Neutrophil (primary cell): ENCODE measurements at regions not wholly inside any gene's neighbourhood (a gene's known extent, or its start where the extent isn't known, plus 50 kb on each side); places are given as distances from the start of the nearest gene placed in this dataset.

Experiments
- H3K27ac ChIP-seq: fragments of 200-600 bp; sonication (generic); 2 replicates; pipeline ENCODE4 v1.5.1; 2016; ENCODE audit warnings: mild to moderate bottlenecking, moderate library complexity
- H3K27me3 ChIP-seq: fragments of 200-600 bp; sonication (generic); 2 replicates; pipeline ENCODE4 v1.6.0; 2016; ENCODE audit warnings: mild to moderate bottlenecking
- H3K36me3 ChIP-seq: fragments of 200-600 bp; sonication (generic); 2 replicates; pipeline ENCODE4 v1.5.1; 2017
- H3K4me1 ChIP-seq, 2 experiments: fragments of 200-600 bp in 1 of 2; sonication (generic) in 1 of 2; 1 replicate in 1 of 2; 2 replicates in 1 of 2; pipeline versions ENCODE4 v1.5.1 to v1.6.1; 2013 to 2016; ENCODE audit warnings: low read depth in 1 of 2, low read length in 1 of 2, mild to moderate bottlenecking in 1 of 2, moderate library complexity in 1 of 2; ENCODE audit not compliant: control insufficient read depth in 1 of 2, insufficient read depth in 1 of 2
- H3K4me3 ChIP-seq, 2 experiments: fragments of 200-600 bp in 1 of 2; sonication (generic) in 1 of 2; 1 replicate in 1 of 2; 2 replicates in 1 of 2; pipeline ENCODE4 v1.5.1; 2013 to 2016; ENCODE audit warnings: low read depth in 1 of 2, low read length in 1 of 2, mild to moderate bottlenecking in 1 of 2, moderate library complexity in 1 of 2
- H3K9me3 ChIP-seq: fragments of 200-600 bp; sonication (generic); 2 replicates; pipeline ENCODE4 v1.5.1; 2016
- TF ChIP-seq, protein P1 (sequence below): fragments of 200-600 bp; sonication (generic); IDR thresholded peaks from 2 replicates; pipeline ENCODE4 v1.5.1; 2016; ENCODE audit warnings: antibody characterized with exemption

DNA sequence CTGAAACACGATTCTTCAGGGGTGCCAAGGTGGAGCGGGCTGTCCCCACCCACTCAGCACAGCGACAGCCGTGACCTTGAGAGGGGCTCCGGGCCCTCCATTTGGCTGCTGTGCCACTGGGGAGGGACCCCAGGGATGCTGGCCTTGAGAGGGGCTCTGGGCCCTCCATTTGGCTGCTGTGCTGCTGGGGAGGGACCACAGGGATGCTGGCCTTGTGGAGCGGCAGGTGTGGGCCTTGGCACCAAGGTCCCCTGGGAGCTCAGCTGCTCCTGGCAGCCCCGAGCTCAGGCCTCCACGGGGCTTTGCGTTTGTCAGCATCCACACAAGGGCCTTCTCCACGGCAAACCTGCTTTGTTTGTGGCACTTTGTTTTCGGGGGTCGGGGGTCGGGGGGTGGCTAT is 137.6 kb upstream of the LPCAT1 start:
- Histone ChIP-seq H3K9me3 (no peaks in the 10 kb centered on the region), H3K27me3 (peaks cover 53% of the 10 kb centered on the region), H3K36me3 (no peaks in the 10 kb centered on the region), H3K4me3 (no peak overlapping the region), H3K4me1 (no peaks in the 10 kb centered on the region), H3K27ac (no peak overlapping the region)
- TF ChIP-seq, protein P1, sequence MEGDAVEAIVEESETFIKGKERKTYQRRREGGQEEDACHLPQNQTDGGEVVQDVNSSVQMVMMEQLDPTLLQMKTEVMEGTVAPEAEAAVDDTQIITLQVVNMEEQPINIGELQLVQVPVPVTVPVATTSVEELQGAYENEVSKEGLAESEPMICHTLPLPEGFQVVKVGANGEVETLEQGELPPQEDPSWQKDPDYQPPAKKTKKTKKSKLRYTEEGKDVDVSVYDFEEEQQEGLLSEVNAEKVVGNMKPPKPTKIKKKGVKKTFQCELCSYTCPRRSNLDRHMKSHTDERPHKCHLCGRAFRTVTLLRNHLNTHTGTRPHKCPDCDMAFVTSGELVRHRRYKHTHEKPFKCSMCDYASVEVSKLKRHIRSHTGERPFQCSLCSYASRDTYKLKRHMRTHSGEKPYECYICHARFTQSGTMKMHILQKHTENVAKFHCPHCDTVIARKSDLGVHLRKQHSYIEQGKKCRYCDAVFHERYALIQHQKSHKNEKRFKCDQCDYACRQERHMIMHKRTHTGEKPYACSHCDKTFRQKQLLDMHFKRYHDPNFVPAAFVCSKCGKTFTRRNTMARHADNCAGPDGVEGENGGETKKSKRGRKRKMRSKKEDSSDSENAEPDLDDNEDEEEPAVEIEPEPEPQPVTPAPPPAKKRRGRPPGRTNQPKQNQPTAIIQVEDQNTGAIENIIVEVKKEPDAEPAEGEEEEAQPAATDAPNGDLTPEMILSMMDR, result no peak

DNA sequence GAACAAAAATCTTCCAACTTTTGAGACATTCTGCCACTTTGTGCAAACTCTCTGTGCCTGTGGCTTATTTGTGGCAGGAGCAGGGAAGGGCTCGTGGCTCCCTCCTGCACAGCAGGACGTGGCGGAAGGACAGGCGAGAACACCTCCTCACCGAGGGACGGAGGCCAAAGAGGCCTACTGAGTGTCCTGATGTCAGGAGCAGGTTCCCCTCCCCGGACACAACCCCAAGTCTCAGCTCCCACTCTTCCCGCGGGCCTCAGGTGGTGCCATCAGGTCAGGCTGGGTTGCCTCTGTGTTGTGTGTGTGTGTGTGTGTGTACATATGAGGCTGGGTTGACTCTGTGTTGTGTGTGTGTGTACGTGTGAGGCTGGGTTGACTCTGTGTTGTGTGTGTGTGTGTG is 136.8 kb upstream of the LPCAT1 start:
- TF ChIP-seq, protein P1, result no peak
- H3K27ac ChIP-seq, result no peak overlapping the region

DNA sequence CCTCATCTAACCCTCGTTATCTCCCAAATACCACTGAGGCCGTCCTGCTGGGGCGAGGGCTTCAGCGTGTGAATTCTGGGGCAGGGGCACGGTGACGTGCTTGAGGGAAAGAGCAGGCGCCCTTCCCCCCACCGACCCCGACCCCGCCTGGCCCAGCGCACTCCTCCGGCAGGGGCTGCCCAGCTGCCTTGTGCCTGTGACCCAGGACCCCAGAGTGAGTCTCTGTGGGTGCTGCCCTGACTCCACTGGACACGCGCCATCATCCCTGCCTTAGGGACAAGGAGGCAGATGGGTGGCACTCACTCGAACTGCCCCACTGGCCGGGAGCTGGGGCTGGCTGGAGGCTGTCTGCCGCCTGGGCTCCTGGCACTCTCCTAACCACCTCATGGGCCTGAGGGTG is 136.2 kb upstream of the LPCAT1 start:
- H3K36me3 ChIP-seq, result no peaks in the 10 kb centered on the region
- TF ChIP-seq, protein P1, result no peak
- no peaks in the 10 kb centered on the region for H3K4me1 ChIP-seq
- no peak overlapping the region for H3K27ac ChIP-seq
- H3K27me3 ChIP-seq, result peaks cover 53% of the 10 kb centered on the region
- H3K9me3 ChIP-seq, result no peaks in the 10 kb centered on the region
- no peak overlapping the region for H3K4me3 ChIP-seq

More for the DNA sequence above, 136.8 kb upstream of the LPCAT1 start:
- H3K9me3 ChIP-seq, result no peaks in the 10 kb centered on the region
- H3K27me3 ChIP-seq, result peaks cover 53% of the 10 kb centered on the region
- H3K4me1 ChIP-seq, result no peaks in the 10 kb centered on the region
- no peaks in the 10 kb centered on the region for H3K36me3 ChIP-seq
- no peak overlapping the region for H3K4me3 ChIP-seq

DNA sequence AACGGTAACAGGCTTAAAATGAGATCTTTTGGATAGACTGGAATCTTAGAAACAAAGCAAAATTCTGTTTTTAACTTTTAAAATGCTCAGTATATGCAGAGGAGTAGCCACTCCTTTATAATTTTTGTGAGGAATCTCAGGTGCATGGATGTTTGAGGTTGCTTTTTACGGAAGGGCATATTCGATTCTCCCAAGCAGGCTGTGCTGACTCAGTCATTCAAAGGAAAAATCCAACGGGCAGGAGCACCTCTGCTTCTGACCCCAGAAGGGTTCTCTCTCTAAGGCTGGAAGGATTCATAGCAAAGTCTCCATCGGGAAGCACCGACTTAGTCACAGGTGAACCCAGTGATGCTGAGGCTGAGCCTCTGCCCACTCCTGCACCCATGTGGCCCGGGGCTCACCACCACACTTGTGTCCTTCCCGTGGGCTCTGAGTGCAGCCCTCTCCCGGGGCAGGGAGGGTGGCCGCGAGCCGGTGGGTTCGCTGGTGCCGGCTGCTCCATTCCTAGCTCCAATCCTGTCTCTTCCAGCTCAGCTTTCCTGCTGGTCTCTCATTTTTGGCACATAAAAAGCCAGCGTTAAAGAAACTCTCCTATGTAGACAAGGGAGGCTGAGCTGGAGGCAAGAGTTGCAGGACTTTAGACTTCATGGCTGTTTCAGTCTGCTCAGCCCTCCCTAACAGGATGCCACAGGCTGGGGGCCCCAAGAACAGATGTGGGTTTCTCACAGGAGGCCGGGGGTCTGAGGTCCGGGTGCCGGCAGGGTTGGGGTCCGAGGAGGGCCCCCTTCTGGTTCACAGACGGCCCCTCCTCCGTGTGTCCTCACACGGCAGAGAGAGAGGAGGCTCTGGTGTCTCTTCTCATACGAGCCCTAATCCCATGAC is 135.6 kb upstream of the LPCAT1 start:
- H3K36me3 ChIP-seq, result no peaks in the 10 kb centered on the region
- TF ChIP-seq, protein P1, result no peak
- no peak overlapping the region for H3K4me3 ChIP-seq
- peaks cover 53% of the 10 kb centered on the region for H3K27me3 ChIP-seq
- no peak overlapping the region for H3K27ac ChIP-seq
- no peaks in the 10 kb centered on the region for H3K9me3 ChIP-seq
- H3K4me1 ChIP-seq, result no peaks in the 10 kb centered on the region

DNA sequence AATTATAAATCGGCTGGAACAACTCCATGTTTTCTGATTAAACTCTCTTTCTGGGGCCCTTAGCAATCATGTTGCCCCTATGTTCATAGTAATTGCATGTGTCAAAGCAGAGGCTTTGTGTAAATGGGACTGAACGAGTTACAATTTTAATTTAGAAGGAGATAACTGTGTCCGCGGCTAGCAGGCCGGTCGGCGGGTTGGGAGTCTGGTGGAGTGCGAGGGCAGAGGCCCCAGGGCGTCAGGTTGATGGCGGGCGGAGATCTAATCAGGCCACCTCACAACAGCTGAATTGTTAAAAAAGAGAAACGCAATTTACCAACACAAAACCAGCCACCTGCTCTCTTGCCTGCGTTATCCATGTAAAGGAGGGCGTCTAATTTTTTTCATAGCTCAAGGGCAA is 134.9 kb upstream of the LPCAT1 start:
- H3K36me3 ChIP-seq, result no peaks in the 10 kb centered on the region
- TF ChIP-seq, protein P1, result no peak
- H3K27ac ChIP-seq, result no peak overlapping the region
- H3K27me3 ChIP-seq, result peaks cover 57% of the 10 kb centered on the region
- no peaks in the 10 kb centered on the region for H3K4me1 ChIP-seq
- no peaks in the 10 kb centered on the region for H3K9me3 ChIP-seq
- H3K4me3 ChIP-seq, result no peak overlapping the region
